HepG2 (cell line): ENCODE measurements at regions not wholly inside any gene's neighbourhood (a gene's known extent, or its start where the extent isn't known, plus 50 kb on each side); places are given as distances from the start of the nearest gene placed in this dataset.

ENCODE experiments used
- ATF7-NPFF ChIP-seq: sonication (generic); formaldehyde crosslinking; IDR thresholded peaks from 2 replicates; pipeline ENCODE4 v1.8.1; 2023; ENCODE audit warnings: mild to moderate bottlenecking, low read depth, missing genetic modification reagents, moderate library complexity
- NFE2 ChIP-seq: sonication (generic); formaldehyde crosslinking; IDR thresholded peaks from 2 replicates; pipeline ENCODE4 v1.4.0; 2020; ENCODE audit warnings: missing genetic modification reagents
- NR1H2 ChIP-seq: sonication (generic); formaldehyde crosslinking; IDR thresholded peaks from 2 replicates; pipeline ENCODE4 v1.8.1; 2022; ENCODE audit warnings: low read depth, missing genetic modification reagents, borderline replicate concordance
- SMAD1 ChIP-seq: sonication (generic); formaldehyde crosslinking; IDR thresholded peaks from 2 replicates; pipeline ENCODE4 v1.4.0; 2020; ENCODE audit warnings: missing genetic modification reagents, low read depth, mild to moderate bottlenecking, borderline replicate concordance
- SOX6 ChIP-seq, 2 experiments: fragments of 450-650 bp in 1 of 2; sonication (generic) in 1 of 2; formaldehyde crosslinking in 1 of 2; IDR thresholded peaks; 2 replicates each; pipeline versions ENCODE4 v1.4.0 to v1.6.1; 2017 to 2020; ENCODE audit warnings: antibody characterized with exemption in 1 of 2, mild to moderate bottlenecking in 1 of 2, missing genetic modification reagents in 1 of 2
- TF ChIP-seq, protein P1 (sequence below): sonication (generic); formaldehyde crosslinking; IDR thresholded peaks from 2 replicates; pipeline ENCODE4; 2020; ENCODE audit warnings: missing genetic modification reagents, mild to moderate bottlenecking, borderline replicate concordance
- TF ChIP-seq, protein P2 (sequence below): sonication (generic); formaldehyde crosslinking; IDR thresholded peaks from 2 replicates; pipeline ENCODE4 v1.4.0; 2020; ENCODE audit warnings: missing genetic modification reagents
- TF ChIP-seq, protein P3 (sequence below): IDR thresholded peaks from 2 replicates; pipeline ENCODE4 v1.6.1; 2016
- TF ChIP-seq, protein P4 (sequence below): sonication (generic); formaldehyde crosslinking; IDR thresholded peaks from 2 replicates; pipeline ENCODE4 v1.4.0; 2020; ENCODE audit warnings: missing genetic modification reagents
- TF ChIP-seq, protein P5 (sequence below), 2 experiments: sonication (generic) in 1 of 2; formaldehyde crosslinking in 1 of 2; IDR thresholded peaks; 2 replicates each; pipeline versions ENCODE4 v1.4.0 to v1.6.1; 2018 to 2020; ENCODE audit warnings: missing genetic modification reagents in 2 of 2, borderline replicate concordance in 1 of 2, low read depth in 1 of 2, mild to moderate bottlenecking in 1 of 2, missing biosample characterization in 1 of 2

DNA sequence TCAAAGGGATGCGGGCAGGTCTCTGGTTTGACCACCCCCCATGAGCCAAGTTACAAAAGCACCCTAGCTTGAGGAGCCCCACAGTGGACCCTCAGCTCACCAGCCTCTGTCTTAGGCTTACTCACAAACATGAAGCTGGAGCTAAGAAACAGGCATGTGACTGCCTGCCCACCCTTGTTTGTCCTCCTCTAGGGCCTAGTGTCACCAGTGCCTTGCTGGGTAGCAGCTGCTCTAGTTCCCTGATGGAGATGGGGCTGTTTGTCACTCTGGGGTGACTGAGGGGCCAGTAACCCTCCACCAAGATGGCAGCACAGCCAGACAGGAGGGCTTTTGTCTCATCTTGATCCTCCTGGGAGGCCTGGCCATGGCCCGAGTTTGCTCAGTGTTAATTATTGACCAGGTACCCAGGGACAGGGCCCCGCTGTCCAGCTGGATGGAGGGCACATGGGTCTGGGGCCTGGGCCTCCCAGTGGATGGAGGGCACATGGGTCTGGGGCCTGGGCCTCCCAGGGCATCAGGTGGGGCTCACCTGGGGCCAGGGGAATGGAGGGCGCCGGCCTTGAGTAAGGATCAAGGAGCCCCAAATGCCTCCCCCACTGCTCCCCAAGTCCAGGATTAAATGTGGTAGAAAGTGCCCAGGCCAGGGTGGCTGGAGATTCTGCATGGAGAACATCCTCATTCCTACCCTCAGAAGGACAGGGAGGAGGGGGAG lies 185.9 kb upstream of the HAAO start (continued):
- TF ChIP-seq, protein P1, sequence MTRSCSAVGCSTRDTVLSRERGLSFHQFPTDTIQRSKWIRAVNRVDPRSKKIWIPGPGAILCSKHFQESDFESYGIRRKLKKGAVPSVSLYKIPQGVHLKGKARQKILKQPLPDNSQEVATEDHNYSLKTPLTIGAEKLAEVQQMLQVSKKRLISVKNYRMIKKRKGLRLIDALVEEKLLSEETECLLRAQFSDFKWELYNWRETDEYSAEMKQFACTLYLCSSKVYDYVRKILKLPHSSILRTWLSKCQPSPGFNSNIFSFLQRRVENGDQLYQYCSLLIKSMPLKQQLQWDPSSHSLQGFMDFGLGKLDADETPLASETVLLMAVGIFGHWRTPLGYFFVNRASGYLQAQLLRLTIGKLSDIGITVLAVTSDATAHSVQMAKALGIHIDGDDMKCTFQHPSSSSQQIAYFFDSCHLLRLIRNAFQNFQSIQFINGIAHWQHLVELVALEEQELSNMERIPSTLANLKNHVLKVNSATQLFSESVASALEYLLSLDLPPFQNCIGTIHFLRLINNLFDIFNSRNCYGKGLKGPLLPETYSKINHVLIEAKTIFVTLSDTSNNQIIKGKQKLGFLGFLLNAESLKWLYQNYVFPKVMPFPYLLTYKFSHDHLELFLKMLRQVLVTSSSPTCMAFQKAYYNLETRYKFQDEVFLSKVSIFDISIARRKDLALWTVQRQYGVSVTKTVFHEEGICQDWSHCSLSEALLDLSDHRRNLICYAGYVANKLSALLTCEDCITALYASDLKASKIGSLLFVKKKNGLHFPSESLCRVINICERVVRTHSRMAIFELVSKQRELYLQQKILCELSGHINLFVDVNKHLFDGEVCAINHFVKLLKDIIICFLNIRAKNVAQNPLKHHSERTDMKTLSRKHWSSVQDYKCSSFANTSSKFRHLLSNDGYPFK = no peak
- TF ChIP-seq NR1H2 (CRISPR knock-in tag) = no peak
- TF ChIP-seq, protein P2, sequence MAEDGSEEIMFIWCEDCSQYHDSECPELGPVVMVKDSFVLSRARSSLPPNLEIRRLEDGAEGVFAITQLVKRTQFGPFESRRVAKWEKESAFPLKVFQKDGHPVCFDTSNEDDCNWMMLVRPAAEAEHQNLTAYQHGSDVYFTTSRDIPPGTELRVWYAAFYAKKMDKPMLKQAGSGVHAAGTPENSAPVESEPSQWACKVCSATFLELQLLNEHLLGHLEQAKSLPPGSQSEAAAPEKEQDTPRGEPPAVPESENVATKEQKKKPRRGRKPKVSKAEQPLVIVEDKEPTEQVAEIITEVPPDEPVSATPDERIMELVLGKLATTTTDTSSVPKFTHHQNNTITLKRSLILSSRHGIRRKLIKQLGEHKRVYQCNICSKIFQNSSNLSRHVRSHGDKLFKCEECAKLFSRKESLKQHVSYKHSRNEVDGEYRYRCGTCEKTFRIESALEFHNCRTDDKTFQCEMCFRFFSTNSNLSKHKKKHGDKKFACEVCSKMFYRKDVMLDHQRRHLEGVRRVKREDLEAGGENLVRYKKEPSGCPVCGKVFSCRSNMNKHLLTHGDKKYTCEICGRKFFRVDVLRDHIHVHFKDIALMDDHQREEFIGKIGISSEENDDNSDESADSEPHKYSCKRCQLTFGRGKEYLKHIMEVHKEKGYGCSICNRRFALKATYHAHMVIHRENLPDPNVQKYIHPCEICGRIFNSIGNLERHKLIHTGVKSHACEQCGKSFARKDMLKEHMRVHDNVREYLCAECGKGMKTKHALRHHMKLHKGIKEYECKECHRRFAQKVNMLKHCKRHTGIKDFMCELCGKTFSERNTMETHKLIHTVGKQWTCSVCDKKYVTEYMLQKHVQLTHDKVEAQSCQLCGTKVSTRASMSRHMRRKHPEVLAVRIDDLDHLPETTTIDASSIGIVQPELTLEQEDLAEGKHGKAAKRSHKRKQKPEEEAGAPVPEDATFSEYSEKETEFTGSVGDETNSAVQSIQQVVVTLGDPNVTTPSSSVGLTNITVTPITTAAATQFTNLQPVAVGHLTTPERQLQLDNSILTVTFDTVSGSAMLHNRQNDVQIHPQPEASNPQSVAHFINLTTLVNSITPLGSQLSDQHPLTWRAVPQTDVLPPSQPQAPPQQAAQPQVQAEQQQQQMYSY (CRISPR knock-in tag) = peak; percentile 60; the same call in 1 of the 2 replicates
- TF ChIP-seq SOX6 (IDR thresholded peaks at IDR 0.05) = no peak
- TF ChIP-seq SOX6 (CRISPR knock-in tag; IDR thresholded peaks at IDR 0.05) = peak; percentile 94
- no peak for TF ChIP-seq SMAD1 (CRISPR knock-in tag)
- TF ChIP-seq, protein P3, sequence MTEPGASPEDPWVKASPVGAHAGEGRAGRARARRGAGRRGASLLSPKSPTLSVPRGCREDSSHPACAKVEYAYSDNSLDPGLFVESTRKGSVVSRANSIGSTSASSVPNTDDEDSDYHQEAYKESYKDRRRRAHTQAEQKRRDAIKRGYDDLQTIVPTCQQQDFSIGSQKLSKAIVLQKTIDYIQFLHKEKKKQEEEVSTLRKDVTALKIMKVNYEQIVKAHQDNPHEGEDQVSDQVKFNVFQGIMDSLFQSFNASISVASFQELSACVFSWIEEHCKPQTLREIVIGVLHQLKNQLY = peak; percentile 94
- TF ChIP-seq ATF7-NPFF (CRISPR knock-in tag) = peak; percentile 35
- TF ChIP-seq, protein P4, sequence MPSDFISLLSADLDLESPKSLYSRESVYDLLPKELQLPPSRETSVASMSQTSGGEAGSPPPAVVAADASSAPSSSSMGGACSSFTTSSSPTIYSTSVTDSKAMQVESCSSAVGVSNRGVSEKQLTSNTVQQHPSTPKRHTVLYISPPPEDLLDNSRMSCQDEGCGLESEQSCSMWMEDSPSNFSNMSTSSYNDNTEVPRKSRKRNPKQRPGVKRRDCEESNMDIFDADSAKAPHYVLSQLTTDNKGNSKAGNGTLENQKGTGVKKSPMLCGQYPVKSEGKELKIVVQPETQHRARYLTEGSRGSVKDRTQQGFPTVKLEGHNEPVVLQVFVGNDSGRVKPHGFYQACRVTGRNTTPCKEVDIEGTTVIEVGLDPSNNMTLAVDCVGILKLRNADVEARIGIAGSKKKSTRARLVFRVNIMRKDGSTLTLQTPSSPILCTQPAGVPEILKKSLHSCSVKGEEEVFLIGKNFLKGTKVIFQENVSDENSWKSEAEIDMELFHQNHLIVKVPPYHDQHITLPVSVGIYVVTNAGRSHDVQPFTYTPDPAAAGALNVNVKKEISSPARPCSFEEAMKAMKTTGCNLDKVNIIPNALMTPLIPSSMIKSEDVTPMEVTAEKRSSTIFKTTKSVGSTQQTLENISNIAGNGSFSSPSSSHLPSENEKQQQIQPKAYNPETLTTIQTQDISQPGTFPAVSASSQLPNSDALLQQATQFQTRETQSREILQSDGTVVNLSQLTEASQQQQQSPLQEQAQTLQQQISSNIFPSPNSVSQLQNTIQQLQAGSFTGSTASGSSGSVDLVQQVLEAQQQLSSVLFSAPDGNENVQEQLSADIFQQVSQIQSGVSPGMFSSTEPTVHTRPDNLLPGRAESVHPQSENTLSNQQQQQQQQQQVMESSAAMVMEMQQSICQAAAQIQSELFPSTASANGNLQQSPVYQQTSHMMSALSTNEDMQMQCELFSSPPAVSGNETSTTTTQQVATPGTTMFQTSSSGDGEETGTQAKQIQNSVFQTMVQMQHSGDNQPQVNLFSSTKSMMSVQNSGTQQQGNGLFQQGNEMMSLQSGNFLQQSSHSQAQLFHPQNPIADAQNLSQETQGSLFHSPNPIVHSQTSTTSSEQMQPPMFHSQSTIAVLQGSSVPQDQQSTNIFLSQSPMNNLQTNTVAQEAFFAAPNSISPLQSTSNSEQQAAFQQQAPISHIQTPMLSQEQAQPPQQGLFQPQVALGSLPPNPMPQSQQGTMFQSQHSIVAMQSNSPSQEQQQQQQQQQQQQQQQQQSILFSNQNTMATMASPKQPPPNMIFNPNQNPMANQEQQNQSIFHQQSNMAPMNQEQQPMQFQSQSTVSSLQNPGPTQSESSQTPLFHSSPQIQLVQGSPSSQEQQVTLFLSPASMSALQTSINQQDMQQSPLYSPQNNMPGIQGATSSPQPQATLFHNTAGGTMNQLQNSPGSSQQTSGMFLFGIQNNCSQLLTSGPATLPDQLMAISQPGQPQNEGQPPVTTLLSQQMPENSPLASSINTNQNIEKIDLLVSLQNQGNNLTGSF (CRISPR knock-in tag) = peak; percentile 46; the same call in 1 of the 2 replicates
- TF ChIP-seq, protein P5, sequence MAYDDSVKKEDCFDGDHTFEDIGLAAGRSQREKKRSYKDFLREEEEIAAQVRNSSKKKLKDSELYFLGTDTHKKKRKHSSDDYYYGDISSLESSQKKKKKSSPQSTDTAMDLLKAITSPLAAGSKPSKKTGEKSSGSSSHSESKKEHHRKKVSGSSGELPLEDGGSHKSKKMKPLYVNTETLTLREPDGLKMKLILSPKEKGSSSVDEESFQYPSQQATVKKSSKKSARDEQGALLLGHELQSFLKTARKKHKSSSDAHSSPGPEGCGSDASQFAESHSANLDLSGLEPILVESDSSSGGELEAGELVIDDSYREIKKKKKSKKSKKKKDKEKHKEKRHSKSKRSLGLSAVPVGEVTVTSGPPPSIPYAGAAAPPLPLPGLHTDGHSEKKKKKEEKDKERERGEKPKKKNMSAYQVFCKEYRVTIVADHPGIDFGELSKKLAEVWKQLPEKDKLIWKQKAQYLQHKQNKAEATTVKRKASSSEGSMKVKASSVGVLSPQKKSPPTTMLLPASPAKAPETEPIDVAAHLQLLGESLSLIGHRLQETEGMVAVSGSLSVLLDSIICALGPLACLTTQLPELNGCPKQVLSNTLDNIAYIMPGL (CRISPR knock-in tag; IDR thresholded peaks at IDR 0.05; ENCODE audit: borderline replicate concordance in 1 of 2, low read depth in 1 of 2) = peak; percentile 59 to 87; a peak in 3 of 4 replicates
- 0 out of 2 replicates have a peak, but pooled peaks have one; percentile 32 for TF ChIP-seq NFE2 (CRISPR knock-in tag)
